ENCODE measurements at regions not wholly inside any gene's neighbourhood (a gene's known extent, or its start where the extent isn't known, plus 50 kb on each side); places are given as distances from the start of the nearest gene placed in this dataset.

GRCh38 chr14:82501554-82501953, 967.9 kb upstream of the SEL1L start:
- H3K27ac ChIP-seq: no peak overlapping the region
- no peak for TF ChIP-seq ZFX (IDR thresholded peaks at IDR 0.05; ENCODE audit: borderline replicate concordance)
- TF ChIP-seq, protein P1, sequence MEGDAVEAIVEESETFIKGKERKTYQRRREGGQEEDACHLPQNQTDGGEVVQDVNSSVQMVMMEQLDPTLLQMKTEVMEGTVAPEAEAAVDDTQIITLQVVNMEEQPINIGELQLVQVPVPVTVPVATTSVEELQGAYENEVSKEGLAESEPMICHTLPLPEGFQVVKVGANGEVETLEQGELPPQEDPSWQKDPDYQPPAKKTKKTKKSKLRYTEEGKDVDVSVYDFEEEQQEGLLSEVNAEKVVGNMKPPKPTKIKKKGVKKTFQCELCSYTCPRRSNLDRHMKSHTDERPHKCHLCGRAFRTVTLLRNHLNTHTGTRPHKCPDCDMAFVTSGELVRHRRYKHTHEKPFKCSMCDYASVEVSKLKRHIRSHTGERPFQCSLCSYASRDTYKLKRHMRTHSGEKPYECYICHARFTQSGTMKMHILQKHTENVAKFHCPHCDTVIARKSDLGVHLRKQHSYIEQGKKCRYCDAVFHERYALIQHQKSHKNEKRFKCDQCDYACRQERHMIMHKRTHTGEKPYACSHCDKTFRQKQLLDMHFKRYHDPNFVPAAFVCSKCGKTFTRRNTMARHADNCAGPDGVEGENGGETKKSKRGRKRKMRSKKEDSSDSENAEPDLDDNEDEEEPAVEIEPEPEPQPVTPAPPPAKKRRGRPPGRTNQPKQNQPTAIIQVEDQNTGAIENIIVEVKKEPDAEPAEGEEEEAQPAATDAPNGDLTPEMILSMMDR (IDR thresholded peaks at IDR 0.05): no peak

DNA sequence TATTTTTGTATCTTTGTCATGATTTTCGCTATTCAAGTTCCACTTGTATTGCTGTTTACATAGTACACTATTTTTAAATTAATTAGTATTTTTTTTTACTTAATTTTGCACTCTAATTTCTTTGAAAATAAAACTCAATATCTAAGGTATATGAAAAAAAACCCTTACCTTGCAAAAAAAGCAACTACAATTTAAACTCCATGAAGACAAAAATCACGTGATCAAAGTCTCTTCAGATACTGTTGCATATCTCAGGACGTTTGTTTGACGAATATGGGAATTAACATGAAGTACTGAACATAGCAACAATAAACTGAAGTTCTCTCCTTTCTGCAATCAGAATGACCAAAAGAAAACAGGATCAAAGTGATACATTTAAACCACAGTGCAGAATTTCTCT, 968.4 kb upstream of the SEL1L start:
- TF ChIP-seq, protein P1 (IDR thresholded peaks at IDR 0.05): no peak
- TF ChIP-seq ZFX (IDR thresholded peaks at IDR 0.05; ENCODE audit: borderline replicate concordance): no peak

GRCh38 chr14:82504894-82505293, 971.2 kb upstream of the SEL1L start:
- no peak overlapping the region for H3K27ac ChIP-seq
- TF ChIP-seq ZFX (IDR thresholded peaks at IDR 0.05; ENCODE audit: borderline replicate concordance): no peak
- TF ChIP-seq, protein P1 (IDR thresholded peaks at IDR 0.05): no peak

More for the DNA sequence above, 968.4 kb upstream of the SEL1L start:
- no peak overlapping the region for H3K27ac ChIP-seq

GRCh38 chr14:82510007-82510406, 976.4 kb upstream of the SEL1L start:
- TF ChIP-seq ZFX (IDR thresholded peaks at IDR 0.05; ENCODE audit: borderline replicate concordance): no peak
- TF ChIP-seq, protein P1 (IDR thresholded peaks at IDR 0.05): no peak
- H3K27ac ChIP-seq: no peak overlapping the region

DNA sequence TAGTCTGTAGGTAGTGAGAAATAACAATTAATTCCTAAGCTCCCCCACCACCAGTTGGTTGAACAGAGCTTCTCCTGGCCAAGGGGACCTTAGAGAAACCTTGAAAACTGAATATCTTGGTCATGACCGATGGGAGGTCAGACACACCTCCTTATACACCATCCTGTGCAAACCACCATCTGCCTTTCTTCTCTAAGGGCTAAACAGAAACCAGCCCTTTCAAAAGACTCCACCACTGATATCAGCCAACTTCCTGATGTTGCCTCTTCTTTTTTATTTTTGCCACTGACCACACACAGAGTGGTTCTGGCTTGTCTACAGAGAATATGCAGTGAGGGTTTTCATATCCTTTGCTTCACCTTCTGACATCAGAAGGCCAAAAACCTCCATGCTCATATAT, 977.7 kb upstream of the SEL1L start:
- no peak overlapping the region for H3K27ac ChIP-seq
- TF ChIP-seq ZFX (IDR thresholded peaks at IDR 0.05; ENCODE audit: borderline replicate concordance): no peak
- TF ChIP-seq, protein P1 (IDR thresholded peaks at IDR 0.05): no peak

DNA sequence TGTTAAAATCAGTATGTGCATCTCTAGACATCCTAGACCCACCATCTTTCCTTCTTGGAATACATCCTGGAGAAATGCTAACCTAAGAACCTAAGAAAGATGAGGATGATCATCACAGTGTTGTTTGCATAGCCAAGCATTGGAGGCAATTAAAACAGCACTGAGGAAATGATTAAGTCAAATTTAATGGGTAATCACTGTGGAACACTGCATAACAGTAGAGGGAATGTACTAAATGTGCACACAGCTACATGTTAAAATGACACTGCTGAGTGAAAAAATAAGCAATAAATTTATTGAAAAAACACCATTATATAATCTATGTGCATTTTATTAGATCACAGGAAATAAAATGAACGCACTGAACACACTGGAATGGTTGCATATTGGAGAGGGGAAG, 987.1 kb upstream of the SEL1L start:
- no peak overlapping the region for H3K27ac ChIP-seq
- no peak for TF ChIP-seq ZFX (IDR thresholded peaks at IDR 0.05; ENCODE audit: borderline replicate concordance)
- TF ChIP-seq, protein P1 (IDR thresholded peaks at IDR 0.05): no peak

- TF ChIP-seq, protein P1 (IDR thresholded peaks at IDR 0.05): no peak
- no peak for TF ChIP-seq ZFX (IDR thresholded peaks at IDR 0.05; ENCODE audit: borderline replicate concordance)
- no peak overlapping the region for H3K27ac ChIP-seq
These were observed 987.5 kb upstream of the SEL1L start for GRCh38 chr14:82521191-82521590.

Measured in 22Rv1 (cell line).